HG03025 (cell line): ENCODE measurements at regions not wholly inside any gene's neighbourhood (a gene's known extent, or its start where the extent isn't known, plus 50 kb on each side); places are given as distances from the start of the nearest gene placed in this dataset.

Experiments used
- ATAC-seq: cut with Tn5 transposase; IDR thresholded peaks from one replicate; pipeline ENCODE4 v1.9.1; 2021; ENCODE audit warnings: mild to moderate bottlenecking, moderate library complexity; ENCODE audit not compliant: unreplicated experiment, low FRiP score

- ATAC-seq: no peak
Observed at GRCh38 chr7:10210000-10210399, 763.7 kb upstream of the PHF14 start.

GRCh38 chr7:10211016-10211415 lies 762.7 kb upstream of the PHF14 start:
- ATAC-seq: no peak

DNA sequence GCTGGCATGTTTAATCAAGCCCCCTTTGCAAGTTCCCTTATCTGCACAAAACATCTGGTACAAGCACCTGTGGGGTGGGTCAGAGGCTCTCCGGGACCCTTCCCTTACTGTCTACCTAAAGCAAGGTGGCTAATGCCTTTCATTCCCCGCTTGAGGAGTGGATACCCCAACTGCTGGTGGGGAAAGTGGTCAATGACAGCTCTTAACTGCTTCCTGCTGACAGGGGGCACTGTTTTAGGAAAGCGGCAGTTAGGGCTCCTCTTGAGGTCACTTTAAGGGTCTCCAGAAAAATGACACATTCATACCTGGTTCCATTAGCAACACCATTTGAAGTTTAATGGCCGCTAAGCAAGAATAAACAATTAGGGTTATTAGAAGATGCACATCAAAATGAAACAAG lies 761.8 kb upstream of the PHF14 start:
- ATAC-seq: no peak

DNA sequence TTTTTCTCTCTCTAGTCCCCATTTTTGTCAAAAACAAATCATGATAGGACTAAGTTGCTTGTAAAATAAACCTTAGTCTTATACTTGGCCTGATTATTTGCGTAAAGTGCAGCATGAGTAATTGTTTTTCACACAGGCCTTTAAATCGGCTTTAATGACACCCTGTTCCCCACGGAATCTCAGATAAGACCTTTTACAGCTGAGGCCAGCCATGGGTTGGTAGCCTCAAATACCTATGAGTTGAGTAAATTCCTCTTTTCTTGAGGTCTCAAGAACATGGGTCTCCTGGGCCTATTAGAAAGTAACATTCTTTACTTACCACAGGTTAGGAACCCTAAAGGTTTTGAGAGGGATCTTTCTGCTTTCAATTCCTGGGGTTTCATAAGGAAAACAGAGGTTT lies 761.0 kb upstream of the PHF14 start:
- no peak for ATAC-seq

DNA sequence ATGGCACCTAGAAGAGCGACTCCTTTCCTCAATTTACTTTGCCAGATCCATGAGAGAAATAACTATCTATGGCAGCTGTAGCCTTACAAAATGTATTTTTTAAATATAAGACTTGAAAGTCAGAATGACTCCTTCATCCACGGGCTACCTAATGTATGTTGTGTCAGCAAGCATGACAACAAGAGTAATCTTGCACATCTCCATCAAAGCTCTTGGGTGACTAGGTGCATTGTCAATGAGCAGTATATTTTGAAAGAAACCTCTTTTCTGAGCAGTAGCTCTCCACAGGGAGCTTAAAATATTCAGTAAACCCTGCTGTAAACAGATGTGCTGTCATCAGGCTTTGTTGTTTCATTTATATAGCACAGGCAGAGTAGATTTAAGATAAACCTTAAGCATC lies 757.2 kb upstream of the PHF14 start:
- ATAC-seq: no peak

DNA sequence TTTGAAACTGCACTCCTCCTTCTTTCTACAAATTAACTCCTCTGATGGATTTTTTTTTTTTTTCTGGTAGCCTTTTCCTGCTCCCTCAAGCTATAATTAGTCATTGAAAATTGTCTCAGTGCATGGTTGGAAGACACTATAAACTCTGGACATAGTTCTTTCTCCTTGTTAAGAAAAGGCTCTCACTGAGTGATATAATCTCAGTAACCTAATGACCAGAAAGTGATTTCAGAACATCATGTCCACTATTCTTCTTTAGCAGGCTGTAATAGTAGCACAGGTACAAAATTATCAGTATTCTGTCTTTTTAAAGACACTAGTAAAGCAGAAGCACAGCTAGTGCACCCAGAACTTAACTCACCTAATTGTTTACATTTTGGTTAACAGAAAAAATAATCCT lies 752.6 kb upstream of the PHF14 start:
- no peak for ATAC-seq

DNA sequence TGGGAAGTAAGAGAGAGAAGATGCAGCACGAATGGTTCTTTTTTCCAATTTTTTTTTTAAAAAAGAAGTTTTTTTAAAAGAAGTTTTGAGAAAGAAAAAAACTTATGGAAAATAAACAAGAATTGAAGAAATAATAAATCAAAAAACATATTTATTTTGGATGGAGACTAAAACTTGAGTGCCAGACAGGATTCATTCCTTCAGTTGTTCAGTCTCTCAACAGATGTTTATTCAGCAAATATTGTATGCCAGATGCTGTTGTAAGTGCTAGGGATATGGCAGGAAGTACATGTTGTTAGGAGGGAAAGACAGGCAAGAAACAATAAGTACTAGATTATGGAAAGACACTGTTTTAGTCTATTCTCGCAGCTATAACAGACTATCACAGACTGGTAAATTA lies 750.7 kb upstream of the PHF14 start:
- ATAC-seq: no peak

DNA sequence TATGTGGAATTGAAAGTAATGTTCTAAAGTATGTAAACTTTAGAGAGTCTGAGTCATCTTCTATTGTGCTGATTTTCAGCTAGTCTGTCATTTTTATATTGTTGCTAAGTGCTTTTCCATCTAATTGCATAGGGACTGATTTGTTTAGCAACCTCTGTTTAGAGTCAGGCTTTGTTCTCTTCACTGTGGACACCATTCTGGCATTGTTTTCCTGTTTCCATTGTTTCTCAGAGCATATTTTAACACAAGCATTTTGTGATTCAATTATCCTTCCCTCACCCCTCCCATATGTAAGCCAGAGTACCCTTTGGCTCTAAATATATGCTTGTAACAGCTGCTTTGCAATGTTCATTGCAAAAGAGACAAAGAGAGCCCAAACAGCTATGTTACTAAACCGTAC lies 748.4 kb upstream of the PHF14 start:
- no peak for ATAC-seq

GRCh38 chr7:10237306-10237705 lies 736.4 kb upstream of the PHF14 start:
- ATAC-seq: no peak

DNA sequence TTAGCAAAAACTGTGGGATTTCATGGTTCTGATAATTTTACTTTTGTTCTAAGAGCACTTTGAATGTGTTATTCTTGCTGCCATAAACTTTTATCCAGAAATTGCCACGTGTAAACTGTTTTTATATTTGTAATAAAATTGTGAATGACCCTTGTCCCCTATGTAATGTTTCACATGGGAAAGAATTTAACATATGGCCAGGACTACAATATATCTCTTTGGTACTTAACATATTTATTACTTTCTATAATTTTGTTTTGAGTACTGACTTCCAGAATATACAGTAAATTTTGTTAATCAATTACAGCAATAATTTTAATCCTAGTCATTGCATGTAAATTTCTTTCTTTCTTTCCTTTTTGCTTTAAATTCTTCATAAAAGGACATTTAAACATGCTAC lies 735.0 kb upstream of the PHF14 start:
- ATAC-seq: no peak

GRCh38 chr7:10239695-10240345 lies 733.9 kb upstream of the PHF14 start:
- ATAC-seq: no peak

DNA sequence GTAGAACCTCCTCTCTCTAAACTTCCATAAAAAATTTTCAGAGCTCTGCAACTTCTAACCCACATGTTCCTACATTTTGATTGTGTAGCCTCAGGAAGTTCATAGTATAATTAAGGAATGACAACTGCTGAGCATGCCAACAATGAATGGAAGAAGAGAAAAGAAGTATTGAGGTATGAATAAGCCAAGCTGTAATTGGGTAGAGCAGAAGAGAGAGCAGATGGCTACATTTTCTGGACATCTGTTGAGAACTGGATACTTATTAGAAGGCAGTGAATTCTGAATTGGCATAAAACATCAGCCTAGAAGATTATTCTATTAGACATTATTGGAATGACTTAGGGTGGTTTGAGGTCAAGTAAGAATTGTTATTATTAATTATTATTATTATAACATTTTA lies 728.3 kb upstream of the PHF14 start:
- ATAC-seq: no peak

DNA sequence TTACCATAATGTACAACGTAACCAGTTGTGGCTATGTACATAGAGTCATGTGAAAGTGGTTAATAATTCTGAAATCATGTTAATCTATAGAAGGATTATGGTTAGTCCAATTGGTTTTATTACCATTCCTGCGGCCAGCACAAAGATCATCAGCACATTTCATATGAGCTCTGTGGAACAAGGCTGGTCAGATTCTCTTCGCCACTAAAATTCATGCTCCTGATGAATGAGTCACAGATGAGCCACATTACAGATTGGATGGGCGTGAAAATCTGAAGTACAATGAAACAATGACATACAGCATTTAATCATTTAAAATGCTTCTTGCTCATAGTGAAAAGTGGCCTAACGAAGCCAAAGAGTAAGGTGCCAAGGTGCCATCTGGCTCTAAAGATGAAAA lies 716.2 kb upstream of the PHF14 start:
- ATAC-seq: no peak

DNA sequence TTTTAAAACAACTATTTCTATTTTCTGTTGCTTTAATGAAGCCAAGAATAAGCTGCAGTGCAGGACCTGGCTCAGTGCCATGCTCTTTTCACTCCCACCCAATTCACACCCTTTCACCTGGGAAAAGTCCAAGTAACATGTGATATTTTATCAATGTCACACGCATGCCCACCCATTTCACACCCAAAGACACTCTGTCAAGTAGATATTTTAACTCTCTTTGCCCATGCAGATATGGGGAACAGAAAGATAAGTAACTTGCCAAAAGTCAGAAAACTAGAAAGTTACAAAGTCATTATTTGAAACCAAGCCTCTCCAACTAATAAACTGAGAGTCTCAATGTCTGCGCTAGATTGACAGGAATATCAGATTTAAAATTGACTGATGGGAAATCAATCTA lies 706.7 kb upstream of the PHF14 start:
- no peak for ATAC-seq

GRCh38 chr7:10268034-10268433 lies 705.6 kb upstream of the PHF14 start:
- ATAC-seq: no peak

GRCh38 chr7:10282909-10283308 lies 690.8 kb upstream of the PHF14 start:
- no peak for ATAC-seq

DNA sequence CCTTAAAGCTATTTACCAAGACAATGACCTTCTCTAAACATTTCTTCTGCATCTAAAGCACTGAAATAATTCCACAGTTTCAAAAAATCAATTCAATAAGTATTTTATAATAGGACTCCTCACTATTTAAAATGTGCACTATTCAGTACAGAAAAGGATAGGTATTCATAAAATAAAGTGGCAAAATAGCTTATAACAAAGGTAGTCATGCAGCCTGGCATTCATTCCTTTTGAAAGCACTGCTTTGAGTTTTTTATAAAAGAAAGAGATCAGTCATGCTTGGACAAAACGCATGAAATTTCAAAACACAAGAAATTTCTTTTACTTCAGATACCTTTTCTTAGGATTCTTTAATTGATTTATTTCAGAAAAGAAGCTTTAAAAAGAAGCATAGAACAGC lies 689.7 kb upstream of the PHF14 start:
- no peak for ATAC-seq

DNA sequence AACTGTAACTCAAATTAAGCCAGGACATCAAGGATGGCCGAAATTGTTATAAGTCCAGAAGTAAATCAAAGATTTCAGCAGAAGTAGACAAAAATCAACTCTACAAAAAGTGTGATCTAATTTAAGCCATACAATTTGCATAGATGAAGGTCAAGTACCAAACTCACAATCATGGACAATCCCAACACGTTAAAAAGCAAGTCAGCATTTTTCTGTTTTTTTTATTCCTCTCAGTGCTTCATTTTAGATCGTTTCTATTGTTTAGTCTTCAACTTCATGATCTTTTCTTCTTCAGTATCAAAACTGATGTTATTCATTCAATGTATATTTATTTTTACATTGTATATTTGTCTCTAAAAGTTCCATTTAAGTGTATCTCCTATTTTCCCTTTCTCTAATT lies 674.3 kb upstream of the PHF14 start:
- no peak for ATAC-seq

DNA sequence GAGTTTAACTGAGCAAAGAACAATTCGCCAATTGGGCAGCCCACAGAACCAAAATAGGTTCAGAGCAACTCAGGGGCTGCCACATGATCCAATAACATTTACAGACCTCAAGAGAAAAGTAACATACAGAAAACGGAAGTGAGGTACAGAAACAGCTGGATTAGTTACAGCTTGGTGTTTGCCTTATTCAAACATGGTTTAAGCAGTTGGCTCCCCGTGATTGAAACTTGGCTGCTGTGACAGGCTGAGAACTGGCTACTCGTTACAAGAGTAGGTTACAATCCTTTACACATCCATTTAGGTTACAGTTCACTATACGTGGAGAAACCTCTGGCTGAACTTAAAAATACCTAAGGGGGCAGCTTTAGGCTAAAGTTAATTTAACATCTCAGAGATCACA lies 673.1 kb upstream of the PHF14 start:
- ATAC-seq: peak; percentile 47

- ATAC-seq: no peak
Observed at GRCh38 chr7:10308276-10308675, 665.4 kb upstream of the PHF14 start.

DNA sequence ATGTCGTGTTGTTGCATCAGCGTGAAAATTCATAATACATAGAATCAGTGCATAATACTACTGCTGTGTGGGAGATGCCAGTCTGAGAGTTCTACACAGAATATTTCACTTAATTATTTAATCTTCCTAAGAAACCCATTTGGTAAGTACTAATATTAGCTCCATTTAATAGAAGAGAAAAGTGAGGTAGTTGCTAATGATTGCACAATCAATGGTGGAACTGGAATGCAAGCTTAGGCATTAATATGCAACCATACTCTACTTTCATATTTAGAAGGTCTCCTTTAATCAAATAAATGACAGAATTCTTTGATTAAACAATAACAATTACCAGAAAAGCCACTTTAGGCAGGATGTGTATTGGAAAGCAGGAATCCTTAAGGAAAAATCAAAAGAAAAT lies 660.7 kb upstream of the PHF14 start:
- ATAC-seq: no peak

GRCh38 chr7:10315881-10316280 lies 657.8 kb upstream of the PHF14 start:
- no peak for ATAC-seq

- no peak for ATAC-seq
Observed at GRCh38 chr7:10316488-10316887, 657.2 kb upstream of the PHF14 start.
